Hippocampal formation (tissue), 2 donors: ENCODE measurements at regions not wholly inside any gene's neighbourhood (a gene's known extent, or its start where the extent isn't known, plus 50 kb on each side); places are given as distances from the start of the nearest gene placed in this dataset.
A peak's percentile ranks its signal among the peaks of the same experiment; 100 is the strongest.
"Not testable (repeated sequence)": the region's sequence is repeated elsewhere in the genome, so short reads cannot be mapped to it uniquely, and the experiment has no call there.

ENCODE experiments used
- DNase-seq, 2 donors: peaks; one replicate each; lab custom pipeline; 2025; lab: John Stamatoyannopoulos, UW

DNA sequence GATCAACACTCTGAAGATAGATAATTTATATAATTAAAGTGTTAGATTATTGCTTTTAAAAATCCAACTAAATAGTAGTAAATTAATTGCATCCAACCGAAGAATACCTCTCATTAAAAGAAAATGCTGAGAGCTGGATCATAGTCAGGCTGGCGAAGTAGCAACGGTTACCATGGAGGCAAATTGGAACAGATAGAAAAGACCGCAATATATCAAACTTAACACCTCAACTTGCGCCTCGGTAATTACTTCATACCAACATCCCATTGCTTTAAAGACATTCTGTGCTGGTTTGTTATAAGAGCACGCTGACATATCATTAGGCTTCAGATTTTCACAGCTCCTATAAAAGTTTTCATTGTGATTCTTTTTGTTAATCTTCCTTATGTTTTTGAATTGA lies 183.8 kb upstream of the ZC3H15 start:
- DNase-seq = peak in 1 of 2 donors; percentile 3

DNA sequence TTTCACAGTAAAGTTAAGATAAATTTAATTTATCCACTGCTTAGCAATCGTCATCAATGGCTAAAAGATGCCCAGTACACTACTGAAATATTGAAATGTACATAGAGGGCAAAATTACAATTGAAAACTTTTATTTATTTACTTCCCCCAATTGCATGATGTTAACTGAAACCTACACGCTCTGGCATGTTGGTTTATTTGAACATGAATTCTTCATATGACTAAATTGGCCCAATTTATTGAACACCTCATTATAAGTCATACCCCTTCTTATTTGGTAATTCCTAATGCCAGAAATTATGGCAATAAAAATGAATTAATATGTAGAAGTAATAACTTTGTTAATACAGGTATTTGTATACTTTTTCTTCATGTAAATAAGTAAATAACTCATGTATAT lies 183.0 kb upstream of the ZC3H15 start:
- no peak for DNase-seq

DNA sequence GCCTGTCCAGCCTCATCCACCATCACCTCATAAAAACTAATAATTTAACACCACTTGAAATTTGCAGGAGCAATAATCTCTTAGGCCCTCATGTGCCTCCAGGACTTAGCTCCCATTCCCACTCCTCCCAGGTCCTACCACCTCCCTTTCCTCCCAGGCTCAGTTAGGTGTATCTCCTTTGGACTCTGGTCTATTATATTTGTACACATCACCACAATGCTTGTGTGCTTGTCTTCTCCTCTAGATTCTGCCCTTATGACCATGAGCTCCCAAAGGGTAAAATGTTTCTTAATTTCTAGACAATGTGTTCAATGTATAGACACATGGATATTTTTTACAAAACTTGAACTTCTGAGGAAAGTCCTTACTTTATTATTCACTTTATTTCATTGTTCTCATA lies 182.0 kb upstream of the ZC3H15 start:
- no peak for DNase-seq

DNA sequence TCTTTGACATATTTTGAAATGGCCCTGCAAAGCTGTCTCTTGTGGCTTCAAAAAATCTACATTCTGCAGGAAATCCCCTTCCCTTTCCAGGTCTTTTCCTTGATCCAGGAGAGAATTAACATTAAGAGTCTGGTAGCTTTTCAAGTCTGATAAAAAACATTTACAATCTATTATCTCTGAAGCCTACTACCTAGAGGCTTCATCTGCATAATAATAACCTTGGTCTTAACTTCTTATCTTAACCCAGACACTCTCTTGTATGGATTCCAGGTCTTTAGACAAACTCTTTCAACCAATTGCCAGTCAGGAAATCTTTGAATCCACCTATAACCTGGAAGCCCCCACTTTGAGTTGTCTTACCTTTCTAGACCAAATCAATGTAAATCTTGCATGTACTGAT lies 179.3 kb upstream of the ZC3H15 start:
- no peak for DNase-seq

DNA sequence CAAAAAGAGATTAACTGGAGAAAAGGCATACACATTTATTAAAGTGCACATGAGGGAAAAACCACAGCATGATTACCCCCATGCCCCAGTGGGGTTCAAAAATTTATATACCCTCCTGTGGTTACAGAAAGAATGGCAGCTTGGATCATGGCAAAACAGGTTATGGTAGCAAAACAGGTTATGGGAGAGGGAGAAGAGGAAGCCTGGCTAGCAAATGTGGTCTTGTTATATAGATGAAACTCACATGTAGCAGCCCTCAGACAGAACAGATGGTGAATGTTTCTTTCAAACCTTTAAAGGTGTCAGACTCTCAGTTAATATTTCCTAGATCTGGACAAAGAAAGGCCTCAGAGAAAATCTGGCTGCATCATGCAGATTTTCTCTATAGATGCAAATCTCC lies 178.2 kb upstream of the ZC3H15 start:
- DNase-seq = no peak

DNA sequence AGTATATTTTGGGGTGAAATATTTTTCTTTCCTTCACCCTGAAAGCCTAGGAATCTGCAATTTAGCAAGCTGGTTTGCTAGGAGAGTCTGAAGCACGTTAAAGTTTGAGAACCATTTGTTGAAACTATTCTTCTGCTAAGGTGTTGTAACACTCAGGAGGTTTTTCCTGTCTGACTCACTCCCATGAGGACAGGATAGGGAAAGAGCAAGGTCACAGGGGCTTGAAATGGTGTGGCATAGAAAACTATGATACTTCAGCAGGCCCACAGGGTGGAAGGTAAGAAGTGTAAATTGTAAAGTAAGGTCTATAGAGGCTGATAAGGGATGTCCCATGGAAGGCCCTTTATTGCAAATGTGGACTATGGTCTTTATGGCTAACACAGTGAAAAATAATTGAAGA lies 177.7 kb upstream of the ZC3H15 start:
- no peak for DNase-seq

DNA sequence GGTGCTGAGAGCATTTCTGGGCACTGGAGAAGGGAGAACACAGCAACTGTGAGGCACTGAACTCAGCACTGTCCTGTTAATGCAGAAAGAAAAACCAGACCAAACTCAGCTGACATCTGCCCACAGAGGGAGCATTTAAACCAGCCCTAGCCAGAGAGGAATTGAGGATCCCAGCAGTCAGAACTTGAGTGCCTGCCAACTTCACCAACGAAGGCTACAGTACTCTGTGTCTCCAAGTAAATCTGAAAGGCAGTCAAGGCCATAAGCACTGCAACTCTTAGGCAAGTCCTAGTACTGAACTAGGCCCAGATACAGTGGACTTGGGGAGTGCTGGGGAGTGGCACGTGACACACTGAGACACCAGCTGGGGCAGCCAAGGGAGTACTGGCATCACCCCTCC lies 176.2 kb upstream of the ZC3H15 start:
- no peak for DNase-seq

DNA sequence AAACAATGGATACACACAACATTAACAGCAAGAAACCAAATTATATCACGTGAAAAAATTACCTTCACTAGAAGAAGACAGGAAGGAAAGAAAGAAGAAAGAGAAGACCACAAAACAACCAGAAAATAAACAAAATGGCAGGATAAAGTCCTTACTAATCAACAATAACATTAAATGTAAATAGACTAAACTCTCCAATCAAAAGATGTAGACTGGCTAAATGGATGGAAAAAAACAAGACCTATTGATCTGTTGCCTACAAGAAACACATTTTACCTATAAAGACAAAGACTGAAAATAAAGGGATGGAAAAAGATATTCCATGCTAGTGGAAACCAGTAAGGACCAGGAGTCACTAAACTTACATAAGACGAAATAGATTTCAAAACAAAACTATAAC lies 167.0 kb upstream of the ZC3H15 start:
- DNase-seq = no peak

DNA sequence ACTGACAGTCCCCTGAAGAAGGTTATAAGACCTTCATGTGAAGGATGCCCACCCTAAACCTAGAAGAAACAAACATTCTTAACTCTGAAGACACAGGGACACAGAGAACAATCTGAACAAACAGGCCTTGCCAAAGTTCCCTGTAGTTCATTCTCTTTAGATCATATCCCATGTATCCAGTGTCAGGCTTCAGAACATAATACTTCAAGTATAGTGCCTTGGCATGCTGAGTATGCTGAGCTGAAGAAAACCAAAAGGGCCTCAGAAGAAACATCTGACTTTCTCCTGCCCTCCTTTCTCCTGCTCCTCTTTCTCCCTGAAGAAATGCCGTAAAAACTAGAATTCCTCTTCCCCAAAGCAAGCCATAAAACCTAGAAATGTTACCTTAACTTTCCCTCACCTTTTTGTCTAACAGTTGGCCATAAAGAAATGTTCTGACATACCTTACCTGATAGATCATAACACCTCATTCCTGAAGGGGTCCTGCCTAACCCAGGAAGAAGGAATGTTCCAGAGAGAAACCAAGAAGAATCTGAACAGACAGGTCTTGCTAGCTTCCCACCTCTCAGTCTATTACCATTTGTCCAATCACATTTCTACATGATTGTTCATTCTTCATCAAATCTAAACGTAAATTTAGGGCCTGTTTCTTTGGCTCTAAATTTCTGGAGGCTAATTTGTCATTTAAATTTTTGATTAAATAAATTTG lies 160.1 kb upstream of the ZC3H15 start:
- DNase-seq = no peak

DNA sequence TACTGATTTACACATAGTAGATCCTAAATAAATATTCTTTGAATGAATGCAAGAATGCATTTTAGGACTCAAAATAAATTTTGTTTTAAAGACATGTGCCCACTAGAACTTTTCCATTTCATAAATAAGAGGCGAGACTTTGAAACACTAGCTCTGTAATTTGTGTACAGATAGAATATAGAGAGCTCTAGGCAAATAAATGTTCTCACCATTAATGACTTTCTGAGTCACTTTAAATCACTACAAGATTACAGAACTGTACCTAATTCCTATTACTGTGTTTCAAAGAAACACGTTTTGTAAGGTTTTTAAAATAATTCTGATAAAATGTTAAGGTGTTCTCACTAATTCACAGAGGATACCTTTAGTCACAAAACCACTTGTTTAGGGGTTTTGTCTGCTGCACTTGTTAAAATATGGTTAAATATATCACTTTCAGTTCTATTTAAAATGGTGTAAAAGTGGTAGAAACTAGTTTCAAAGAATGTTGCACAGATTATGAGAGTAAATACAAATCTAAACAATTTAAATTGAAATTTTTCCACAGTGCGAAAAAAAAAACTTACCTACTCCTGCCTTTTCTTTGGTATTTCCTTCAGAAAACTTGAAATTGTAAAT lies 158.7 kb upstream of the ZC3H15 start:
- no peak for DNase-seq

DNA sequence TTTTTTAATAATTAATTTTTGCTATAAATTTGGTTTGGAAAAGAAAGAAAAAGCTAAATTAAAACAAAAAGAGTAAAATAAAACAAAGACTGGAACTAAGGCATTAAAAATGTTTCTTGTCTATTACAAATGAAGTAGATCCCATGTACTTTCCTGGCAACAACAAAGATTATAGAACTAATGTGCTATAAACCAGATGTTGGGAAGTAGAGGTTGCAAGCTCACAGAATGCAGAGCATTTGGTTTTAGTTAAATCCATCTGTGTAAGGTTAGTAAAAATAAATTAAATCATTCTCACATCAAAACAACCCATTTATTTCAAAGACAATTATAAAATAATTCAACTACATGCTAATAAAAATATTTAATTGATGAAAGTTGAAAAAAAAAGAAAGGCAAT lies 157.2 kb upstream of the ZC3H15 start:
- DNase-seq = no peak

DNA sequence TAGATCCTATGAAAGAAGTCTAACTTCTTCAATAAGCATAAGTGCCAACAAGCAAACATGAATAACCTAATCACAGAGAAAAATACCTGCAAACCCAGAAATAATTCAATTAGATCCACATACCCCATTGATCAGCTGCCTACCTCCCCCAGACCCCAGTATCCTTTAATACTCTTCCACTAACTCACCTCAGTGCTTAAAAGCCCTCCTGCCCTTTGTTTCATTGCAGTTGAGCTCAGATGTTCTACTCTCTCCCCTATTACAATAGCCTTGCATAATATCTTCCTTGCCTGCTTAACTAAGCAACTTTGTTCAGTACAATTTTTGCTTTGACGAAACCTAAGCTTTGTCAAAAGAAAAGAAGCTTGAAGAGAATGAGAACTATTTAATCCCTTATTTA lies 156.0 kb upstream of the ZC3H15 start:
- DNase-seq = no peak

DNA sequence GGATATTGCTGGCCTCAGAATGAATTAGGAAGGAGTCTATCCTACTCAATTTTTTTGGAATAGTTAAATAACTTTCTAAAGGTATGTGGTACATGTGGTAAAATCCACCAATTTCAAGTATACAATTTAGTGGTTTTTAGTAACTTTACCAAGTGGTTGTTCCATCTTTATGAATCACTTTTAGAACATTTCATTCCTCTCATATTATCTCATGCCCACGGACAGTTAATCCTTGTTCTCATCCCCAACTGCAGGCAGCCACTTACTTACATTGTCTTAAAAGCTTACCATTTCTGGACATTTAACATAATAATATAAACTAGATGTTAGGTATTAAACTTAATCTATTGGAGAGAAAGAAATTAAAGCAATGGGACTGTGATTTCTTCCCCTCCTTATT lies 146.3 kb upstream of the ZC3H15 start:
- no peak for DNase-seq

DNA sequence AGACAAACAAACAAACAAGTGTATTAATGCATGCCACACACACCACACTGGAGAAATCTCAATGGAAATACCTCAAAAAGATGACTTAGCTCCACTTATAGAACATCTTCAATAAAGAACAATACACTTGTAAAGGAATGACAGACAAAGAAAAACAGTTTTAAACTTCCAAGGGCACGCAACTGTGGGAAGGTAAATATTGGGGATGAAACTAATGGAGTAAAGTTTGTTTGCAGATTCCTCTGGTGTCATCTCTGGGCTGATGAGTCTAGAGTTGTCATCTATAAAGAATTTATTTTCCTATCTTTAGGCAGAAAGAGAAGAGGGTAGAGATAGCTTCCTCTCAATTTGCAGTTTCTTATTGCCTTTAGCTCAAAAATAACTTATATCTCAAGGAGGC lies 144.0 kb upstream of the ZC3H15 start:
- no peak for DNase-seq

DNA sequence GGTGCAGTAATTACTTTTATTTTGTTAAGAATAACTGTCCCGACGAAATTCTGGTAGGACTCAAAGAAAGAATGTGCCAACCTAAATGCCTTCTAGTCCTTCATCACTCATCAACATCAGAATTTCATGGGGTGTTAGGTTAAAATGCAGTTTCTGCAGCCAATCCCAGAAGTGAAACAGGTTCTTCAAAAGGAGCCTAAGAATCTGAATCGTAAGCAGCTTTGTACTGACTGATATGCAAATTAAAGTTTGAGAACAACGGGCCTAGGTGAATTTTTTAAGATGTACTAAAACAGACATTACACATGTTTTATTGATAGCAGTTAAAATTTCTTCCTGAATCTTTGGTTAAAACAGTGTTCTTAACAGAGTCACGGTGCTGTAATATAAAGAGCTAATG lies 140.3 kb upstream of the ZC3H15 start:
- DNase-seq = no peak

DNA sequence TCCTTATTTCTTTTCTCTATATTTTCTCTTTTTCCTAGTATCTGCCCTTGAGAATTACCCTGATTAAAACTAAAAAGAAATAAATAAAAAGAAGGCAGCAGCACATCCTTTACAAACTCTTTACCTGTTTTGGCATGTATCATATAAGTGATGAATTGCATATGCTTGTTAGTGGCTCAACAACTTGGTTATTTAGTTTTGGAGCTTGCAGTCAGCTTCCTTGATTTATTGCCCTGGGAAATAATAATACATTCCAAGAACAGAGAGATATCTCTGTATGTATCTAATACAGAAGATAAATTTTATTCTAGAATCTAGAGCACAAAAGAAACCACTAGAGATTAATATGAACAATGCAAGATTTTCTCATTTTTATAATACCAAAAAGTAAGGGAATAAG lies 139.8 kb upstream of the ZC3H15 start:
- no peak for DNase-seq

DNA sequence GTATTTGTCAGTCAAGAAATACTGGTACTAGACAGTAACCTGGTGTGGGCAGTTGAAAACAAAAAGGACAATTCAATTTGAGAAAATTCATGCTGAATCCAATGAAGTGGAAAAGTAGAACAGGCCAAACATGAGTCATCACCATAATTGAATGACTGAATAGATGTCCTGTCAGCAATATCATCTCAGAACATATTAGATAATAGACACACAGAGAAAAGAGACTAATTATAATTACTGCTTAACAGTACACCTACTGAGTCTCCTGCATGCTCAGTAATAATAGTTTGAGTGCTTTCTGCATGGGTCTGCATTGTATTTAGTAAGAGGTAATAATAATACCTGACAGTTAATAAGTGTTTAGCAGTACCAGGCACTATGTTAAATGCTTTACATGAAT lies 138.6 kb upstream of the ZC3H15 start:
- DNase-seq = no peak

DNA sequence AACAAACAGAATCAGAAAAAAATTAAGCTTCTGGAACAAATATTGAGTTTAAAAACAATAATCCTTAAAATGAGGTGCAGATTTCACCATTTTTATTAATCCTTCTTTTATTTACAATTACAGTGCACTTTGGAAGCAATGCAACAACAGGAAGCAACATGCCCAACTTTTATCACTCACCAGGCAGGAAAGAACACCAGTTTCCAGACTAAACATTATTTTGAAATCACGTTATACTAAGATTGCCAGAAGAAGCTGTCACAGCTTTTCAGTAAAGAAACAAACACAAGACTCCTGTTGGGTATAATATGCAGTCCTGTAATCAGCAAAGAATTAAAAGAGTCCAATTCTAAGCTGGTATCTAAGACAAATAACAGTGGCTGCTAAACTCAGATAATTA lies 137.9 kb upstream of the ZC3H15 start:
- no peak for DNase-seq

DNA sequence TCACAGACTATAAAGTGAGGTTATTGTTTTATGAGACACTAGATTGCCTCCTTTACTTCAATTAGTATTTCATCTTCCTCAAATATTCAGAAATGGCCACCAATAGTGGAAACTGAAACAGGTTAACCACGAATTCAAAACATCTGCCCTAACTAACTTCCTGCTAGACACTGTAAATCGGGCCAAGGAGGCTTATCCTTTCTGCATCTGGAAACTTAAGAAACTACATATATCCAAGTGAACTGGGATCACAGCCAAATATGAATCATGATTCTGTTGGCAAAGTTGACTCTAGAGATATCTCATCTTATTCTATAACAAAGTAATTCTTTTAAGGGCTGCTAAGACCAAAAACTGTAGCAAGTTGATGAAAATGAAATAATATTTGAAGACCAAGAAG lies 136.6 kb upstream of the ZC3H15 start:
- DNase-seq = no peak

DNA sequence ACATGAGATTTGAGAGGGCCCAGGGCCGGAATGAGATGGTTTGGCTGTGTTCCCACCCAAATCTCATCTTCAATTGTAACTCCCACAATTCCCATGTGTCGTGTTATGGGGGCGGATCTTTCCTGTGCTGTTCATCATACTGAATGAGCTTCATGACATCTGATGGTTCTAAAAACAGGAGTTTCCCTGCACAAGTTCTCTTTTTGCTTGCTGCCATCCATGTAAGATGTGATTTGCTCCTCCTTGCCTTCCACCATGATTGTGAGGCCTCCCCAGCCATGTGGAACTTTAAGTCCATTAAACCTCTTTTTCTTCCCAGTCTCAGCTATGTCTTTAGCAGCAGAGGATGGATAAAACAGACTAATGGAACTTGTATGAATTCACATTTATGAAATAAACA lies 131.9 kb upstream of the ZC3H15 start:
- not testable (repeated sequence) for DNase-seq

DNA sequence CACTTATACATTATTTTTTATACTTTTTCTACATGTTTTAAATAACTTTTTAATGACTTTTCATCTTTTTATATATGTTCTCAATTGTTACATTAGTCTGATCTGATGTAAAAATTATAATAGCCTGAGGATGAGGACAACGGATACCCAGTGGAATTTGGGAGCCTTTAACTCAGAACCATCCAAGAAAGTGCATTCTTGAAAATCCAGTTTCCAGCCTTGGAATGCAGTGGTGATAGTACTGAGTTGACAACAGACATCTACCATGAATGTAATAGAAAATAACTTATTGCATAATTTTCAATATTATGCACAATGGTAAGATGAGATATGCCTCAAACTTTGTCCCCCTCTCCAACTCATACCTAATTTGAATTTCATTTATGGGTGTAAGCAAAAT lies 120.7 kb upstream of the ZC3H15 start:
- no peak for DNase-seq

DNA sequence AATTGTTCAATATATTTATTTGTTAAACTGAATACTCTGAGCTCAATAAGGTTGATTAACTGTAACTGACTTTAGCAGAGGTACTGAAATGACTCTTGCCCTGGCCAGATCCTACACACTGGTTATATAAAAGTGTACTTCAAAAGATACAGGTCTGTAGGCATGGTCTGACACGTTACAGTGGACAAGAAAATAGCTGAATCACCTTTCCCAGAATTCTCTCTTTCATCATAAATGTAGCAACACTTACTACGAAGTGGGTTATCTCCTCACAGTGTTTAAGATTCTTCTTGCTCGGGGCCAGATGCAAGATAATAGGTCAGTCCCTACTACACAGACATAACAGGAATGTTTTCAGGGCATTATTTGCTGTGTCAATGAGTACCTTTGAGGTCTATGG lies 107.0 kb upstream of the ZC3H15 start:
- no peak for DNase-seq

DNA sequence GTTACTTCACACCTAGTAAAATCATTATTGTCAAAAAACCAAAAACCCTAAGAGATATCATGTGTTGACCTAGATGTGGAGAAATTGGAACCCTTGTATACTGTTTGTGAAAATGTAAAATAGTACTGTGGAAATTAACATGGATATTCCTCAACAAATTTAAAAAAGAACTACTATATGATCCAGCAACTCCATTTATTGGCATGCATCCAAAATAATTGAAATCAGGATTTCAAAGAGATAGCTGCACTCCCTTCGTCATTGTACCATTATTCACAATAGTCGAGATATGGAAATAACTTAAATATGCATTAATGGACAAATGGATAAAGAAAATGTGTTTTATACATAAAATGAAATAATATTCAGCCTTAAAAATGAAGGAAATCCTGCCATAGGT lies 105.3 kb upstream of the ZC3H15 start:
- DNase-seq = no peak

DNA sequence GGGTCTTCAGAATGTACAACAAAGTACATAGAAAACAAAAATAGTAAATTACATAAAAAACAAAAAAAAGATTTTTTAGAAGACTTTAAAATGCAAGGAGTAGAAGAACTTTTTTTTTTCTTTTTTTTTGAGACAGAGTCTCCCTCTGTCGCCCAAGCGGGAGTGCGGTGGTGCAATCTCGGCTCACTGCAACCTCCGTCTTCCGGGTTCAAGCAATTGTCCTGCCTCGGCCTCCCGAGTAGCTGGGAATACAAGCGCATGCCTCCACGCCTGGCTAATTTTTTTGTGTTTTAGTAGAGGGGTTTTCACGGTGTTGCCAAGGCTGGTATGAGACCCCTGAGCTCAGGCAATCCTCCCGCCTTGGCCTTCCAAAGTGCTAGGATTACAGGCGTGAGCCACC lies 104.5 kb upstream of the ZC3H15 start:
- DNase-seq = no peak
